ENCODE measurements at regions not wholly inside any gene's neighbourhood (a gene's known extent, or its start where the extent isn't known, plus 50 kb on each side); places are given as distances from the start of the nearest gene placed in this dataset.

DNA sequence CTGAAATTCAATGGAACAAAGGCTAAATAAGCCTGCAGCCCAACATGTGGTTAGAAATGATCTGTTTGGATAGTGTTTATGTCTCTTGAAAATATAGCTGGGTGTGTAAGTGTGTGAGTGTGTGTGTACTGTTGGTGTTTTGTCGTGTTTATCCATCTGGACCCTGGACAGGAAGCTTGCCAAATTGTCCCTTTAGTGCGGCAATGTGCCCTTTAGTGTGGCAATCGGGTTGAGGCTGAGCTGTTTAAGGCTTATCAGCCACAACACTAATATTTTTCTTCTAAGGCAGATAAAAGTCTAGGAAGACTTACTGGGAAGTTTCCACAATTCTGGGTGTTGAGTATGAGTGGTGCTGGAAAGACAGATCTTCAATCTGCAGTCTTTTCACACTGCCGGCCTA, 180.2 kb downstream of the YTHDC2 start:
- TF ChIP-seq POLR2A (IDR thresholded peaks at IDR 0.05; ENCODE audit: low read length) = no peak
- TF ChIP-seq GATA1 (IDR thresholded peaks at IDR 0.05; ENCODE audit: low read depth, low read length) = no peak

All from erythroblast (primary cell).